IMR-90 (cell line): ENCODE measurements at regions not wholly inside any gene's neighbourhood (a gene's known extent, or its start where the extent isn't known, plus 50 kb on each side); places are given as distances from the start of the nearest gene placed in this dataset.

Experiments
- ATAC-seq: fragments of 200-7000 bp; cut with Tn5 transposase; 2 replicates; pipeline ENCODE4 v1.9.1; 2020; ENCODE audit warnings: low read depth, mild to moderate bottlenecking, moderate library complexity
- BruUV-seq: library from RNA; stranded (reverse); fragments of 400-500 nt; replicated peaks from 2 replicates; lab custom pipeline; 2021; lab: Mats Ljungman, UMichigan
- CTCF ChIA-PET: fragments of 300-600 bp; formaldehyde crosslinking; extraction: SDS; loops from one replicate; lab custom pipeline; 2021; ENCODE audit warnings: antibody characterized with exemption; lab: Yijun Ruan, JAX
- POLR2A ChIA-PET: fragments of 300-600 bp; sonication (Branson Sonifier 250); formaldehyde crosslinking; loops from one replicate; lab custom pipeline; 2022; ENCODE audit warnings: antibody characterized with exemption; ENCODE audit not compliant: unreplicated experiment; lab: Charles Lee
- DNase-seq: peaks from one replicate; pipeline ENCODE4 v3.0.0; 2013
- H2AFZ ChIP-seq: replicated peaks from 2 replicates; pipeline ENCODE3; 2013; ENCODE audit warnings: low read length, mild to moderate bottlenecking; ENCODE audit not compliant: poor library complexity
- H2AK5ac ChIP-seq: 2 replicates; pipeline ENCODE4 v1.6.1; 2013; ENCODE audit warnings: low read depth, low read length, inconsistent platforms
- H2AK9ac ChIP-seq: replicated peaks from 2 replicates; pipeline ENCODE3; 2013; ENCODE audit warnings: mild to moderate bottlenecking, low read depth, low read length, moderate library complexity; ENCODE audit not compliant: poor library complexity
- H2BK120ac ChIP-seq: 2 replicates; pipeline ENCODE4 v1.6.1; 2013; ENCODE audit warnings: low read depth, low read length, inconsistent platforms
- H2BK15ac ChIP-seq: 3 replicates; pipeline ENCODE4 v1.6.1; 2013; ENCODE audit warnings: low read depth, low read length, inconsistent platforms
- H2BK20ac ChIP-seq: 2 replicates; pipeline ENCODE4 v1.6.1; 2013; ENCODE audit warnings: low read depth, mild to moderate bottlenecking, inconsistent platforms, low read length, moderate library complexity
- H2BK5ac ChIP-seq: 2 replicates; pipeline ENCODE4 v1.6.1; 2013; ENCODE audit warnings: mild to moderate bottlenecking, low read depth, low read length, inconsistent platforms; ENCODE audit not compliant: poor library complexity, severe bottlenecking
- H3K14ac ChIP-seq: replicated peaks from 2 replicates; pipeline ENCODE4 v1.6.1; 2013; ENCODE audit warnings: low read depth, low read length, inconsistent platforms
- H3K18ac ChIP-seq: 2 replicates; pipeline ENCODE4 v1.6.1; 2013; ENCODE audit warnings: low read depth, low read length, control low read depth
- H3K23ac ChIP-seq: 2 replicates; pipeline ENCODE4 v1.6.1; 2013; ENCODE audit warnings: low read depth, low read length, inconsistent platforms
- H3K27ac ChIP-seq: 2 replicates; pipeline ENCODE4 v1.5.1; 2013; ENCODE audit warnings: mild to moderate bottlenecking, control low read depth, low read length; ENCODE audit not compliant: insufficient read depth
- H3K27me3 ChIP-seq: 2 replicates; pipeline ENCODE4 v1.6.1; 2013; ENCODE audit warnings: low read length; ENCODE audit not compliant: control insufficient read depth, insufficient read depth
- H3K36me3 ChIP-seq: 2 replicates; pipeline ENCODE4 v1.6.1; 2013; ENCODE audit warnings: low read length, mixed read lengths; ENCODE audit not compliant: control insufficient read depth, insufficient read depth
- H3K4ac ChIP-seq: 2 replicates; pipeline ENCODE4 v1.6.1; 2013; ENCODE audit warnings: low read depth, low read length, inconsistent platforms
- H3K4me1 ChIP-seq: 2 replicates; pipeline ENCODE4 v1.6.1; 2013; ENCODE audit warnings: low read length, mixed read lengths; ENCODE audit not compliant: control insufficient read depth, insufficient read depth
- H3K4me2 ChIP-seq: 2 replicates; pipeline ENCODE4 v1.6.1; 2013; ENCODE audit warnings: low read depth, mild to moderate bottlenecking, control low read depth, low read length, moderate library complexity
- H3K4me3 ChIP-seq: 2 replicates; pipeline ENCODE4 v1.5.1; 2013; ENCODE audit warnings: low read depth, mild to moderate bottlenecking, control low read depth, low read length, moderate library complexity; ENCODE audit not compliant: insufficient read depth
- H3K56ac ChIP-seq: 2 replicates; pipeline ENCODE4 v1.6.1; 2013; ENCODE audit warnings: low read length, inconsistent platforms; ENCODE audit not compliant: insufficient read depth; ENCODE audit errors: extremely low read depth
- H3K79me1 ChIP-seq, 2 experiments: 2 replicates each; pipeline ENCODE4 v1.6.1; 2013; ENCODE audit warnings: low read length in 2 of 2, inconsistent platforms in 1 of 2, low read depth in 1 of 2
- H3K9ac ChIP-seq: 2 replicates; pipeline ENCODE4 v1.6.1; 2013; ENCODE audit warnings: low read depth, low read length, control low read depth
- H3K9me1 ChIP-seq: 2 replicates; pipeline ENCODE4 v1.6.1; 2013; ENCODE audit warnings: low read length, inconsistent platforms; ENCODE audit not compliant: insufficient read depth
- H3K9me3 ChIP-seq: 2 replicates; pipeline ENCODE4 v1.6.1; 2013; ENCODE audit warnings: low read length; ENCODE audit not compliant: control insufficient read depth, insufficient read depth
- H4K20me1 ChIP-seq: 2 replicates; pipeline ENCODE4 v1.6.1; 2013; ENCODE audit warnings: low read length, inconsistent platforms; ENCODE audit not compliant: insufficient read depth
- H4K5ac ChIP-seq: 2 replicates; pipeline ENCODE4 v1.6.1; 2013; ENCODE audit warnings: mild to moderate bottlenecking, low read depth, low read length, control low read depth
- H4K8ac ChIP-seq, 2 experiments: 2 replicates each; pipeline ENCODE4 v1.6.1; 2013; ENCODE audit warnings: low read depth in 2 of 2, low read length in 2 of 2, control low read depth in 1 of 2, inconsistent platforms in 1 of 2
- H4K91ac ChIP-seq: 2 replicates; pipeline ENCODE4 v1.6.1; 2013; ENCODE audit warnings: low read depth, low read length, inconsistent platforms; ENCODE audit not compliant: insufficient read depth
- CEBPB ChIP-seq: IDR thresholded peaks from 2 replicates; pipeline ENCODE4 v1.6.1; 2012; ENCODE audit warnings: low read depth, low read length, improper control_type of control experiment
- CHD1 ChIP-seq: IDR thresholded peaks from 2 replicates; pipeline ENCODE4 v1.6.1; 2012; ENCODE audit warnings: low read depth, low read length, improper control_type of control experiment
- MAFK ChIP-seq: IDR thresholded peaks from 2 replicates; pipeline ENCODE4 v1.6.1; 2012; ENCODE audit warnings: low read depth, low read length, improper control_type of control experiment
- MAZ ChIP-seq: IDR thresholded peaks from 2 replicates; pipeline ENCODE4 v1.6.1; 2012; ENCODE audit warnings: low read depth, mild to moderate bottlenecking, low read length, improper control_type of control experiment, moderate library complexity, borderline replicate concordance
- MXI1 ChIP-seq: IDR thresholded peaks from 2 replicates; pipeline ENCODE4 v1.6.1; 2012; ENCODE audit warnings: low read depth, mild to moderate bottlenecking, low read length, moderate library complexity, borderline replicate concordance
- POLR2A ChIP-seq: IDR thresholded peaks from 2 replicates; pipeline ENCODE4 v1.6.1; 2012; ENCODE audit warnings: mild to moderate bottlenecking, low read depth, low read length
- RAD21 ChIP-seq: IDR thresholded peaks from 2 replicates; pipeline ENCODE4 v1.6.1; 2012; ENCODE audit warnings: low read length, improper control_type of control experiment
- RCOR1 ChIP-seq: IDR thresholded peaks from 2 replicates; pipeline ENCODE4 v1.6.1; 2012; ENCODE audit warnings: mild to moderate bottlenecking, low read length, improper control_type of control experiment; ENCODE audit not compliant: insufficient replicate concordance
- SMC3 ChIP-seq: fragments of 150-350 bp; IDR thresholded peaks from 2 replicates; pipeline ENCODE4 v1.6.1; 2016; ENCODE audit warnings: low read depth, mild to moderate bottlenecking, antibody characterized with exemption, low read length, moderate library complexity
- WGBS, 2 experiments: methylation state at CpG; one replicate each; pipeline versions ENCODE4 v1.1.5 to v1.1.7; 2013; ENCODE audit warnings: missing lambda C conversion rate in 2 of 2; ENCODE audit not compliant: insufficient read length in 1 of 2; ENCODE audit errors: extremely low coverage in 2 of 2; 5-methylcytosine and 5-hydroxymethylcytosine counted together
- dilution Hi-C: fragments of 300-500 bp; cut with HindIII; formaldehyde crosslinking; loops from one replicate; pipeline ENCODE4 v1.14.3; 2018; ENCODE audit warnings: low sequenced_read_pairs; ENCODE audit not compliant: unreplicated experiment
- in situ Hi-C: fragments of 300-500 bp; cut with MboI; formaldehyde crosslinking; loops from 3 replicates; pipeline ENCODE4 v1.14.3; 2019; ENCODE audit warnings: low sequenced_read_pairs, inconsistent platforms, mixed read lengths
- intact Hi-C: fragments of 100-400 bp; cut with micrococcal nuclease; formaldehyde crosslinking; loops from 2 replicates; pipeline ENCODE4 v1.10.0; 2022

DNA sequence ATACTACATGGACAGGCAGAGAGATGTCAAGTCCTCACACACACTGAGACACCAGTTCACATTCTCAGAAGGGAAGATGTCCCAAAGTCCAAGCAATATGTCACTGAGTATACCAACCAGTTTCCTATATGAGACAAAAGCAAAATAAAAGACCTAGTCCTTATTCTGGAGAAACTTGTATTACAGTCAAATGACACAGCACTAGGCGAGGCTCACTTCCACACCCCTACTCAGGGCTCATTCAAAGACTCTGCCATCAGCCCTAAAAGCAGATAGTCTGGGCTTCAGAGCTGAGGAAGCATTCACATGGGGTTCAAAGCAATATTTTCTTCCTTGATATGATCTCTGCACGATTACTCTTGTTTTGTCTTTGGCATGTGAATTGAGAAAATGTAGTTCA is 129.9 kb upstream of the UBL3 start:
- Histone ChIP-seq H3K4me3 (no peak overlapping the region), H4K5ac (no peak overlapping the region), H3K4me2 (no peak overlapping the region), H3K4ac (no peak overlapping the region), H2BK20ac (no peak overlapping the region), H3K79me1 (no peaks in the 10 kb centered on the region), H2BK5ac (no peak overlapping the region), H3K9me3 (peaks cover 3% of the 10 kb centered on the region; the same call in 1 of the 2 replicates), H2BK15ac (no peak overlapping the region), H3K27ac (no peak overlapping the region), H3K56ac (no peak overlapping the region), H3K36me3 (no peaks in the 10 kb centered on the region), H3K23ac (no peak overlapping the region), H4K20me1 (no peaks in the 10 kb centered on the region), H3K27me3 (no peaks in the 10 kb centered on the region), H2BK120ac (no peak overlapping the region), H2AK9ac (no peak overlapping the region), H3K9ac (no peak overlapping the region), H3K18ac (no peak overlapping the region), H2AK5ac (no peak overlapping the region), H2AFZ (no peak overlapping the region), H3K4me1 (peaks cover 3% of the 10 kb centered on the region; the same call in 1 of the 2 replicates), H4K91ac (no peak overlapping the region; the same call in 1 of the 2 replicates), H3K9me1 (peaks cover 3% of the 10 kb centered on the region; the same call in 1 of the 2 replicates), H3K14ac (no peak overlapping the region), H4K8ac (no peak overlapping the region)
- ChIA-PET CTCF (no interaction called here), POLR2A (no interaction called here)
- intact Hi-C loops = no loop called here
- ATAC-seq (no peak), DNase-seq (no peak)
- no TSS peak for BruUV-seq
- dilution Hi-C loops = no loop called here
- in situ Hi-C loops = no loop called here
- WGBS, 2 experiments = no CpG with 5 or more reads among the region's 2 CpGs
- TF ChIP-seq RAD21 (no peak), POLR2A (no peak), MAFK (no peak), MXI1 (no peak), RCOR1 (no peak), MAZ (no peak), SMC3 (no peak), CEBPB (no peak), CHD1 (no peak)
